ENCODE measurements at regions not wholly inside any gene's neighbourhood (a gene's known extent, or its start where the extent isn't known, plus 50 kb on each side); places are given as distances from the start of the nearest gene placed in this dataset.

GRCh38 chr22:26912655-26913345 lies 255.4 kb downstream of the MIAT start:
- H3K36me3 ChIP-seq (replicated peaks; ENCODE audit: insufficient read depth, low read length), result no peaks in the 10 kb centered on the region
- H2AFZ ChIP-seq (ENCODE audit: low read length), result no peak overlapping the region
- H3F3A ChIP-seq (ENCODE audit: insufficient read depth, low read length), result no peaks in the 10 kb centered on the region
- no peak overlapping the region for H3K4me2 ChIP-seq (ENCODE audit: low read depth, low read length)
- no peak for DNase-seq
- H4K20me1 ChIP-seq (ENCODE audit: insufficient read depth, low read length), result no peaks in the 10 kb centered on the region
- no peak overlapping the region for H3K4me3 ChIP-seq (ENCODE audit: low read length)
- H3K4me1 ChIP-seq (ENCODE audit: low read length), result no peaks in the 10 kb centered on the region
- H3K9ac ChIP-seq (ENCODE audit: low read length), result no peak overlapping the region
- H3K27me3 ChIP-seq (replicated peaks; ENCODE audit: insufficient read depth, low read length), result peaks cover 12% of the 10 kb centered on the region; the same call in 1 of the 2 replicates
- no peak overlapping the region for H3K27ac ChIP-seq (ENCODE audit: low read length)
- H3K79me2 ChIP-seq (ENCODE audit: low read length), result no peaks in the 10 kb centered on the region
- no peaks in the 10 kb centered on the region for H3K9me3 ChIP-seq (replicated peaks; ENCODE audit: insufficient read depth, low read length)
- TF ChIP-seq EZH2 (optimal IDR thresholded peaks at IDR 0.05; ENCODE audit: low read depth, low read length), result no peak
- no peak for TF ChIP-seq CTCF (IDR thresholded peaks at IDR 0.05; ENCODE audit: low read length)
- no peak for TF ChIP-seq EZH2phosphoT487 (IDR thresholded peaks at IDR 0.05; ENCODE audit: low read length)
- H3K9me2 ChIP-seq (replicated peaks; ENCODE audit: insufficient read depth, low read length), result no peaks in the 10 kb centered on the region

GRCh38 chr22:26914519-26915185 lies 257.3 kb downstream of the MIAT start:
- no peak overlapping the region for H3K4me2 ChIP-seq (ENCODE audit: low read depth, low read length)
- no peaks in the 10 kb centered on the region for H3K36me3 ChIP-seq (replicated peaks; ENCODE audit: insufficient read depth, low read length)
- H4K20me1 ChIP-seq (ENCODE audit: insufficient read depth, low read length), result no peaks in the 10 kb centered on the region
- H3K27me3 ChIP-seq (replicated peaks; ENCODE audit: insufficient read depth, low read length), result peaks cover 19% of the 10 kb centered on the region; the same call in 1 of the 2 replicates
- no peak overlapping the region for H2AFZ ChIP-seq (ENCODE audit: low read length)
- H3K9ac ChIP-seq (ENCODE audit: low read length), result no peak overlapping the region
- no peaks in the 10 kb centered on the region for H3K4me1 ChIP-seq (ENCODE audit: low read length)
- H3K79me2 ChIP-seq (ENCODE audit: low read length), result no peaks in the 10 kb centered on the region
- DNase-seq, result no peak
- H3K9me2 ChIP-seq (replicated peaks; ENCODE audit: insufficient read depth, low read length), result no peaks in the 10 kb centered on the region
- TF ChIP-seq EZH2 (optimal IDR thresholded peaks at IDR 0.05; ENCODE audit: low read depth, low read length), result no peak
- H3K4me3 ChIP-seq (ENCODE audit: low read length), result no peak overlapping the region
- no peaks in the 10 kb centered on the region for H3K9me3 ChIP-seq (replicated peaks; ENCODE audit: insufficient read depth, low read length)
- no peak overlapping the region for H3K27ac ChIP-seq (ENCODE audit: low read length)
- no peaks in the 10 kb centered on the region for H3F3A ChIP-seq (ENCODE audit: insufficient read depth, low read length)

GRCh38 chr22:26916236-26916635 lies 258.8 kb downstream of the MIAT start:
- H3K4me3 ChIP-seq (ENCODE audit: low read length), result no peak overlapping the region
- no peaks in the 10 kb centered on the region for H3K36me3 ChIP-seq (replicated peaks; ENCODE audit: insufficient read depth, low read length)
- no peak overlapping the region for H3K27ac ChIP-seq (ENCODE audit: low read length)
- H3K27me3 ChIP-seq (replicated peaks; ENCODE audit: insufficient read depth, low read length), result peaks cover 19% of the 10 kb centered on the region; the same call in 1 of the 2 replicates
- DNase-seq, result no peak
- H3K9me3 ChIP-seq (replicated peaks; ENCODE audit: insufficient read depth, low read length), result no peaks in the 10 kb centered on the region
- H3K79me2 ChIP-seq (ENCODE audit: low read length), result no peaks in the 10 kb centered on the region
- no peaks in the 10 kb centered on the region for H3K9me2 ChIP-seq (replicated peaks; ENCODE audit: insufficient read depth, low read length)
- no peaks in the 10 kb centered on the region for H4K20me1 ChIP-seq (ENCODE audit: insufficient read depth, low read length)
- H3K4me1 ChIP-seq (ENCODE audit: low read length), result no peaks in the 10 kb centered on the region
- H2AFZ ChIP-seq (ENCODE audit: low read length), result no peak overlapping the region
- H3K9ac ChIP-seq (ENCODE audit: low read length), result no peak overlapping the region
- no peak overlapping the region for H3K4me2 ChIP-seq (ENCODE audit: low read depth, low read length)
- H3F3A ChIP-seq (ENCODE audit: insufficient read depth, low read length), result no peaks in the 10 kb centered on the region
- no peak for TF ChIP-seq EZH2 (optimal IDR thresholded peaks at IDR 0.05; ENCODE audit: low read depth, low read length)
- TF ChIP-seq EZH2phosphoT487 (IDR thresholded peaks at IDR 0.05; ENCODE audit: low read length), result no peak

GRCh38 chr22:26918226-26918625 lies 260.8 kb downstream of the MIAT start:
- H3K27me3 ChIP-seq (replicated peaks; ENCODE audit: insufficient read depth, low read length), result peaks cover 19% of the 10 kb centered on the region; the same call in 1 of the 2 replicates
- no peaks in the 10 kb centered on the region for H3K4me1 ChIP-seq (ENCODE audit: low read length)
- no peak overlapping the region for H3K9ac ChIP-seq (ENCODE audit: low read length)
- H2AFZ ChIP-seq (ENCODE audit: low read length), result no peak overlapping the region
- H3K4me2 ChIP-seq (ENCODE audit: low read depth, low read length), result no peak overlapping the region
- no peaks in the 10 kb centered on the region for H3K9me3 ChIP-seq (replicated peaks; ENCODE audit: insufficient read depth, low read length)
- TF ChIP-seq EZH2 (optimal IDR thresholded peaks at IDR 0.05; ENCODE audit: low read depth, low read length) (no peak), EZH2phosphoT487 (IDR thresholded peaks at IDR 0.05; ENCODE audit: low read length) (no peak), CTCF (IDR thresholded peaks at IDR 0.05; ENCODE audit: low read length) (no peak)
- no peak overlapping the region for H3K27ac ChIP-seq (ENCODE audit: low read length)
- H4K20me1 ChIP-seq (ENCODE audit: insufficient read depth, low read length), result no peaks in the 10 kb centered on the region
- no peak overlapping the region for H3K4me3 ChIP-seq (ENCODE audit: low read length)
- H3K79me2 ChIP-seq (ENCODE audit: low read length), result no peaks in the 10 kb centered on the region
- no peak for DNase-seq
- no peaks in the 10 kb centered on the region for H3F3A ChIP-seq (ENCODE audit: insufficient read depth, low read length)
- H3K36me3 ChIP-seq (replicated peaks; ENCODE audit: insufficient read depth, low read length), result no peaks in the 10 kb centered on the region
- H3K9me2 ChIP-seq (replicated peaks; ENCODE audit: insufficient read depth, low read length), result no peaks in the 10 kb centered on the region

All from MM.1S (cell line).